Caco-2 (cell line): ENCODE measurements at regions not wholly inside any gene's neighbourhood (a gene's known extent, or its start where the extent isn't known, plus 50 kb on each side); places are given as distances from the start of the nearest gene placed in this dataset.
"Not testable (repeated sequence)": the region's sequence is repeated elsewhere in the genome, so short reads cannot be mapped to it uniquely, and the experiment has no call there.

Experiments used
- BruUV-seq: library from RNA; stranded (reverse); fragments of 400-500 nt; replicated peaks from 2 replicates; lab custom pipeline; 2021; lab: Mats Ljungman, UMichigan
- CTCF ChIA-PET: fragments of 300-600 bp; sonication (Branson Sonifier 250); formaldehyde crosslinking; loops from one replicate; lab custom pipeline; 2022; ENCODE audit warnings: antibody characterized with exemption; lab: Charles Lee
- POLR2A ChIA-PET: fragments of 300-600 bp; sonication (Branson Sonifier 250); formaldehyde crosslinking; loops from one replicate; lab custom pipeline; 2022; ENCODE audit warnings: antibody characterized with exemption; lab: Charles Lee
- DNase-seq, 2 experiments: peaks; one replicate each; pipeline versions ENCODE4 v3.0.0 to v3.0.0-alpha.2; 2020 to 2022
- H3K27me3 ChIP-seq: replicated peaks from 2 replicates; pipeline ENCODE4 v1.6.0; 2011; ENCODE audit warnings: low read length; ENCODE audit not compliant: control insufficient read depth, insufficient read depth
- H3K36me3 ChIP-seq: 2 replicates; pipeline ENCODE4 v1.5.1; 2011; ENCODE audit warnings: low read length; ENCODE audit not compliant: control insufficient read depth, insufficient read depth
- H3K4me1 ChIP-seq: fragments of 250-450 bp; sonication (Bioruptor Pico); 2 replicates; pipeline ENCODE4 v1.5.1; 2020; ENCODE audit warnings: mild to moderate bottlenecking
- H3K4me3 ChIP-seq: 2 replicates; pipeline ENCODE4 v1.5.1; 2011; ENCODE audit warnings: low read depth, mild to moderate bottlenecking, control low read depth, low read length
- H3K9me3 ChIP-seq: fragments of 250-450 bp; sonication (Bioruptor Pico); 2 replicates; pipeline ENCODE4 v1.5.1; 2020; ENCODE audit warnings: mild to moderate bottlenecking, moderate library complexity
- H3K27ac Mint-ChIP-seq: one replicate; pipeline ENCODE4 v1.8.0; 2022; ENCODE audit warnings: mixed read lengths; ENCODE audit not compliant: unreplicated experiment
- H3K27me3 Mint-ChIP-seq: one replicate; pipeline ENCODE4 v1.8.0; 2022; ENCODE audit warnings: mixed read lengths; ENCODE audit not compliant: insufficient read depth, unreplicated experiment
- H3K36me3 Mint-ChIP-seq: one replicate; pipeline ENCODE4 v1.8.0; 2022; ENCODE audit warnings: mild to moderate bottlenecking, mixed read lengths; ENCODE audit not compliant: insufficient read depth, unreplicated experiment
- H3K4me1 Mint-ChIP-seq: one replicate; pipeline ENCODE4 v1.8.0; 2022; ENCODE audit warnings: low read depth, mixed read lengths; ENCODE audit not compliant: unreplicated experiment
- H3K4me3 Mint-ChIP-seq: one replicate; pipeline ENCODE4 v1.8.0; 2022; ENCODE audit warnings: mild to moderate bottlenecking, moderate library complexity, mixed read lengths; ENCODE audit not compliant: unreplicated experiment
- H3K9me3 Mint-ChIP-seq: one replicate; pipeline ENCODE4 v1.8.0; 2022; ENCODE audit warnings: mixed read lengths; ENCODE audit not compliant: unreplicated experiment
- intact Hi-C: fragments of 100-400 bp; cut with micrococcal nuclease; formaldehyde crosslinking; loops from one replicate; pipeline ENCODE4 v1.10.0; 2022; ENCODE audit not compliant: unreplicated experiment
- TF ChIP-seq, protein P1 (sequence below), 2 experiments: fragments of 200-600 bp in 1 of 2; IDR thresholded peaks; 1 replicate in 1 of 2; 2 replicates in 1 of 2; pipeline versions ENCODE4 v1.5.1 to v1.8.0; 2011 to 2022; ENCODE audit warnings: antibody characterized with exemption in 1 of 2, control low read depth in 1 of 2, inconsistent platforms in 1 of 2, low read depth in 1 of 2, low read length in 1 of 2, mild to moderate bottlenecking in 1 of 2, moderate library complexity in 1 of 2; ENCODE audit not compliant: insufficient read depth in 1 of 2, severe bottlenecking in 1 of 2, unreplicated experiment in 1 of 2

GRCh38 chrX:55924574-55924973 lies 207.0 kb downstream of the RRAGB start:
- no peaks in the 10 kb centered on the region for H3K27me3 Mint-ChIP-seq
- ChIA-PET POLR2A (no interaction called here), CTCF (no interaction called here)
- H3K9me3 ChIP-seq = no peaks in the 10 kb centered on the region
- no peak overlapping the region for H3K4me3 ChIP-seq
- intact Hi-C loops = no loop called here
- peaks cover 4% of the 10 kb centered on the region for H3K36me3 Mint-ChIP-seq
- no peak for DNase-seq
- peaks cover 8% of the 10 kb centered on the region for H3K9me3 Mint-ChIP-seq
- no TSS peak for BruUV-seq
- TF ChIP-seq, protein P1, sequence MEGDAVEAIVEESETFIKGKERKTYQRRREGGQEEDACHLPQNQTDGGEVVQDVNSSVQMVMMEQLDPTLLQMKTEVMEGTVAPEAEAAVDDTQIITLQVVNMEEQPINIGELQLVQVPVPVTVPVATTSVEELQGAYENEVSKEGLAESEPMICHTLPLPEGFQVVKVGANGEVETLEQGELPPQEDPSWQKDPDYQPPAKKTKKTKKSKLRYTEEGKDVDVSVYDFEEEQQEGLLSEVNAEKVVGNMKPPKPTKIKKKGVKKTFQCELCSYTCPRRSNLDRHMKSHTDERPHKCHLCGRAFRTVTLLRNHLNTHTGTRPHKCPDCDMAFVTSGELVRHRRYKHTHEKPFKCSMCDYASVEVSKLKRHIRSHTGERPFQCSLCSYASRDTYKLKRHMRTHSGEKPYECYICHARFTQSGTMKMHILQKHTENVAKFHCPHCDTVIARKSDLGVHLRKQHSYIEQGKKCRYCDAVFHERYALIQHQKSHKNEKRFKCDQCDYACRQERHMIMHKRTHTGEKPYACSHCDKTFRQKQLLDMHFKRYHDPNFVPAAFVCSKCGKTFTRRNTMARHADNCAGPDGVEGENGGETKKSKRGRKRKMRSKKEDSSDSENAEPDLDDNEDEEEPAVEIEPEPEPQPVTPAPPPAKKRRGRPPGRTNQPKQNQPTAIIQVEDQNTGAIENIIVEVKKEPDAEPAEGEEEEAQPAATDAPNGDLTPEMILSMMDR (IDR thresholded peaks at IDR 0.05; ENCODE audit: insufficient read depth in 1 of 2, low read depth in 1 of 2, low read length in 1 of 2, severe bottlenecking in 1 of 2, unreplicated experiment in 1 of 2) = no peak
- H3K27me3 ChIP-seq = no peaks in the 10 kb centered on the region
- no peaks in the 10 kb centered on the region for H3K36me3 ChIP-seq
- H3K4me3 Mint-ChIP-seq = no peak overlapping the region
- no peaks in the 10 kb centered on the region for H3K4me1 ChIP-seq
- no peak overlapping the region for H3K27ac Mint-ChIP-seq
- no peaks in the 10 kb centered on the region for H3K4me1 Mint-ChIP-seq

GRCh38 chrX:55928529-55928928 lies 211.0 kb downstream of the RRAGB start:
- not testable (repeated sequence) for BruUV-seq

More at GRCh38 chrX:55928529-55928928, 211.0 kb downstream of the RRAGB start:
- H3K27me3 Mint-ChIP-seq, DNase-seq, H3K4me3 ChIP-seq, H3K27me3 ChIP-seq, H3K4me1 ChIP-seq, H3K36me3 ChIP-seq, H3K4me1 Mint-ChIP-seq, H3K36me3 Mint-ChIP-seq, H3K9me3 ChIP-seq, intact Hi-C loops, CTCF ChIA-PET, H3K9me3 Mint-ChIP-seq, H3K4me3 Mint-ChIP-seq, H3K27ac Mint-ChIP-seq, POLR2A ChIA-PET: not testable (repeated sequence)
